Bronchial epithelial cell (primary cell): ENCODE measurements at regions not wholly inside any gene's neighbourhood (a gene's known extent, or its start where the extent isn't known, plus 50 kb on each side); places are given as distances from the start of the nearest gene placed in this dataset.

ENCODE experiments used
- DNase-seq: peaks from one replicate; pipeline ENCODE4 v3.0.0-alpha.2; 2010; ENCODE audit warnings: low read depth
- FAIRE-seq: peaks from 2 replicates; lab custom pipeline; 2011; peaks lifted over from hg19 to GRCh38; lab: Jason Lieb, UNC
- H3K27me3 ChIP-seq: 2 replicates; pipeline ENCODE4 v1.5.1; 2011; ENCODE audit warnings: low read length; ENCODE audit not compliant: control insufficient read depth, insufficient read depth
- H3K36me3 ChIP-seq: 2 replicates; pipeline ENCODE4 v1.5.1; 2011; ENCODE audit warnings: low read length; ENCODE audit not compliant: control insufficient read depth, insufficient read depth
- H3K4me3 ChIP-seq: 2 replicates; pipeline ENCODE4 v1.5.1; 2011; ENCODE audit warnings: mild to moderate bottlenecking, low read depth, low read length, control low read depth
- CTCF ChIP-seq: IDR thresholded peaks from 2 replicates; pipeline ENCODE4 v1.5.1; 2011; ENCODE audit warnings: mild to moderate bottlenecking, moderate library complexity, low read length, control low read depth, inconsistent platforms; ENCODE audit not compliant: insufficient read depth, severe bottlenecking

DNA sequence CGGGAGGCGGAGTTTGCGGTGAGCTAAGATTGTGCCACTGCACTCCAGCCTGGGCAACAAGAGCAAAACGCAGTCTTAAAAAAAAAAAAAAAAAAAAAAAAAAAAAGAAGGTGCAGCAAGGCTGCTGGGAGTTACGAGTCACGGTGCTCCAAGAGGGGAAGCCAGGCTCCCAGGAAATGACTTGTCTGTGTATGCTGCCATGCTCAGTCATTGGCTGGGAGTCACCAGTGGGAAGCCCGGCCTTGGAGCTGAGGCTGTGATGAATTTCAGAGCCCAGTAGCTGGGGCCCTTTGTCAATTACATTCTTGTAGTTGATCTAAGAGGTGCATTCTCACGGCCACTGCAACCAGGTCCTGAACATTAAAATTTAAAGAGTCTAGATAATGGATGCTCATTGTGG, 1105.1 kb upstream of the TENM3 start:
- DNase-seq (no peak), FAIRE-seq (no peak)
- Histone ChIP-seq H3K27me3 (no peaks in the 10 kb centered on the region), H3K4me3 (no peak overlapping the region), H3K36me3 (no peaks in the 10 kb centered on the region)
- TF ChIP-seq CTCF = no peak

GRCh38 chr4:181140037-181140603, 1103.1 kb upstream of the TENM3 start:
- DNase-seq (no peak), FAIRE-seq (no peak)
- H3K27me3 ChIP-seq = no peaks in the 10 kb centered on the region
- no peak for TF ChIP-seq CTCF
- no peaks in the 10 kb centered on the region for H3K36me3 ChIP-seq
- no peak overlapping the region for H3K4me3 ChIP-seq

DNA sequence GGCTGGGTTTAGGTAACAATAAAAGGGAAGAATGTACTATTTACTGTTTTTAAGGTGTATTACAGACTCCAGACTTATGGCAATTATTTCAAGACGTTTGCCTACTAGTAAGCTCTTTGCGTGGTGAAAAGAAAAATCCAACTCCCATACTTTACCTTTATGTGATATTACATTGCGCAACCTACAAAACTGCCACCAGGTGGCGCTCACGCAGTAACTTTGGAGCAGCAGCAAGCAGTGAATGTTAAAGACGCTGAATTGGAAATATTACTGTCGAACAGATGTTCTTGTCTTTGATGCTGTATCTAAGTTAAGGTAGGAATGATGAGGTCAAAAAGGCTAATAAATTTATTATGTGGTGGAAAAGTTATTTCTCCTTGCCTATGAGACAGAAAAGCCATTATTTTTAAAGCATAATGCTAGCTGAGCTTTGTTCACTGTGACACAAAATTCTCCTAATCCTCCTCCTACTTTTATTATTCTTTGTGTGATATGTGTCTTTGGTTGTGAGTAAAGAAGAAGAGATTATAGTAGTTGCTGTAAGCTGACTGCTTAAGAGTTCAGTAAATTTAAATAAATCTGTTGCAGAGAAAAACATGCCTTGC, 1099.8 kb upstream of the TENM3 start:
- H3K36me3 ChIP-seq = no peaks in the 10 kb centered on the region
- peak; percentile 53 for DNase-seq
- peak; percentile 70 for TF ChIP-seq CTCF
- no peaks in the 10 kb centered on the region for H3K27me3 ChIP-seq
- no peak overlapping the region for H3K4me3 ChIP-seq
- no peak for FAIRE-seq

DNA sequence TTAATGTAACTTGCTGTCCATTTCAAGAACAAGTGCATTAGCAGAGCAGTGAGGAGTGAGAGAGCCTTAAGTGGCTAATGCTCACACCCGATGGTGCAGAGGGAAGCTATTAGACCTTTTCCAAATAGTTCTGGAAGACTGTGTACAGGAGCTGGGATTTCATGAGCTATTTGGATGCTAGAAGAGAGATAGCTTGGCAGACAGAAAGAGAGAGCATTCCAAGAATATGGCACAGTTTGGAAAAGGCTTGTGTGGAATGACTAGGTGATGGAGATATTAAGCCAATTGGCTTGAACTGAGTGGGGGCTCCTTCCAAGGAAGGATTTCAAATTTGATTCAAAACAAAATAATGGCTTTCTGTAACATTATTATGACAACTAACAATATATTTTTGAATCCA, 1097.2 kb upstream of the TENM3 start:
- Histone ChIP-seq H3K27me3 (no peaks in the 10 kb centered on the region), H3K36me3 (no peaks in the 10 kb centered on the region), H3K4me3 (no peak overlapping the region)
- no peak for TF ChIP-seq CTCF
- DNase-seq = no peak
- no peak for FAIRE-seq

DNA sequence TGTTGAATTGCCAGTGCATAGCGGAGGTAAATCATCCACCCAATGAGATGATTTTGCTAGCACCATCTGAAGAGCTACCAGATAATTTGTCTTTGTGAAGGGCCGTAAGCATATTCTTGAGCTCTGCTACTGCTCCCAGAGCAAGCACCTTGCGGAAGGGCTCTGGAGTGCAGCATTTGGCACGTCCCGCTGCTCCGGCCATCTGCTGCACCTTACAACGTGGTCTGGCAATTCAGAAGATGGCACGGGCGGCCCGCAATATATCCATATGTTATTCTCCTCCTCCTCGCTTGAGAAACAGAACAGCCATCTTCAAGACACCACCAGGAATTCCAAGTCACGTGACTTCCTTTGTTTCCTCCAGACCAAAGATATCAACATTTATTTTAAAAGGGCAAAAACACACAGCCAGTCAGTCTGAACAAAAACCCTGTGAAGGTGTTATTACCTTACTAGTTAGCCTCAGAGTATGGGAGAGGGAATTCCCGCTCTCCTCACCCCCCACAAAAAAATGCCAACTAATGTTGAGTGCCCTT, 1095.7 kb upstream of the TENM3 start:
- no peaks in the 10 kb centered on the region for H3K27me3 ChIP-seq
- no peak for TF ChIP-seq CTCF
- H3K4me3 ChIP-seq = no peak overlapping the region
- H3K36me3 ChIP-seq = no peaks in the 10 kb centered on the region
- FAIRE-seq (no peak), DNase-seq (no peak)
